ENCODE measurements at regions not wholly inside any gene's neighbourhood (a gene's known extent, or its start where the extent isn't known, plus 50 kb on each side); places are given as distances from the start of the nearest gene placed in this dataset.
"Not testable (repeated sequence)": the region's sequence is repeated elsewhere in the genome, so short reads cannot be mapped to it uniquely, and the experiment has no call there.

DNA sequence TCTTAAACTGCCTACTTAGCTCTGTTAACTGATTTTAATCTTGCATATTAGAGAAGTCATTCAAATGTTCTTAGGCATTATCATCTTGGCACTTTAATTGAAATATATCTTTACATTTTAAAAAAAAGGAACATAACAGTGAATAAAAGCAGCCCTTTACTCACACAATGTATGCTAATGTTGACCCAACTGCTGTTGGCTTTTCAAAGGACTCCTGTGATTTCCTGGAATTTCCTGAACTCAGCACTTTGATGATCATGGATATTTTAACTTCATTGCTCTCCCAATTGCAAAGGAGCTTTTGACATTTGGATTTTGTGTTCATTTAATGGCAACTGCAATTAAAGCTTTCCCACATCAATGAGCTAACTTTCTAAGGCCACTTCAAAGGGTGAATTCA, 1230.3 kb downstream of the DIAPH3 start:
- no peak for DNase-seq (ENCODE audit: extremely low read depth, low read depth)
- TF ChIP-seq, protein P1, sequence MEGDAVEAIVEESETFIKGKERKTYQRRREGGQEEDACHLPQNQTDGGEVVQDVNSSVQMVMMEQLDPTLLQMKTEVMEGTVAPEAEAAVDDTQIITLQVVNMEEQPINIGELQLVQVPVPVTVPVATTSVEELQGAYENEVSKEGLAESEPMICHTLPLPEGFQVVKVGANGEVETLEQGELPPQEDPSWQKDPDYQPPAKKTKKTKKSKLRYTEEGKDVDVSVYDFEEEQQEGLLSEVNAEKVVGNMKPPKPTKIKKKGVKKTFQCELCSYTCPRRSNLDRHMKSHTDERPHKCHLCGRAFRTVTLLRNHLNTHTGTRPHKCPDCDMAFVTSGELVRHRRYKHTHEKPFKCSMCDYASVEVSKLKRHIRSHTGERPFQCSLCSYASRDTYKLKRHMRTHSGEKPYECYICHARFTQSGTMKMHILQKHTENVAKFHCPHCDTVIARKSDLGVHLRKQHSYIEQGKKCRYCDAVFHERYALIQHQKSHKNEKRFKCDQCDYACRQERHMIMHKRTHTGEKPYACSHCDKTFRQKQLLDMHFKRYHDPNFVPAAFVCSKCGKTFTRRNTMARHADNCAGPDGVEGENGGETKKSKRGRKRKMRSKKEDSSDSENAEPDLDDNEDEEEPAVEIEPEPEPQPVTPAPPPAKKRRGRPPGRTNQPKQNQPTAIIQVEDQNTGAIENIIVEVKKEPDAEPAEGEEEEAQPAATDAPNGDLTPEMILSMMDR (IDR thresholded peaks at IDR 0.05; ENCODE audit: low read depth, low read length) = no peak

DNA sequence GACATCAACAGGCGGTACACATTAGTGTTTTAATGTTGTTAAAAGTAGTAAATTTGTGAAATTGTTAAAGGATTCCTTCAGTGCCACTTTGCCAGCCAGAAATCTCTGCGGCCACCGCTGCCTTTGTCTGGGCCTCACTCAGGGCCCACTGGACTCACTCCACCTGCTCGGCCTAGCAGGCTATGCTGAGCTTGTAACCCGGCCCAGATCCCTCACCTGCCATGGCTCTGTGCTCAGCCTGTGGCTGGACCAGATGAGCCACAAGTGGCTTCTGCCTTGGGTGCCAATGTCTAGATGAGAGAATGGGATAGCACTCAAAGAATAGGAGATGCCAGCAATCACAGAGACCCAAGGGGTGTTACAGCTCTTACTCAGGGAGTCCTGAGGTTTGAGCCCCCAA, 1228.0 kb downstream of the DIAPH3 start:
- TF ChIP-seq, protein P1 (IDR thresholded peaks at IDR 0.05; ENCODE audit: low read depth, low read length) = no peak

DNA sequence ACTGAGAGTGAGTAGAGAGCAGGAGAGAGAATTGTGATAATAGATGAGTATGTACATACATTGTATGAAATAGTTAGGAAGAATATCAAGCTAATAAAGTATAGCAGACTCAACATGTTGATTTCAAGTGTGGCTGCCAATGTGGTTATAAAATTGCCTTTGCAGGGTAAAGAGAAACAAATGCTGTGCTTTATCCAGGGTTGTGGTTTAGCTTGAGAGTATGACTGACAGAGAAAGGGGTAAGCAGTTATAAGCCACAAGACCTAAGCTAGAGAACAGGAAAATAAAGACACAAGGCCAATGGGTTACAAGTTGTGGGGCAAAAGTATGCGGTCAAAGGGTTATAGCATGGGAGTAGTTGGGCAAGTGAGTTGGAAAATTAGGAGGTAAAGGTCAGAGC, 1217.5 kb downstream of the DIAPH3 start:
- TF ChIP-seq, protein P1 (IDR thresholded peaks at IDR 0.05; ENCODE audit: low read depth, low read length) = no peak
- no peak for DNase-seq (ENCODE audit: extremely low read depth, low read depth)

More for the DNA sequence above, 1228.0 kb downstream of the DIAPH3 start:
- DNase-seq (ENCODE audit: extremely low read depth, low read depth) = no peak

DNA sequence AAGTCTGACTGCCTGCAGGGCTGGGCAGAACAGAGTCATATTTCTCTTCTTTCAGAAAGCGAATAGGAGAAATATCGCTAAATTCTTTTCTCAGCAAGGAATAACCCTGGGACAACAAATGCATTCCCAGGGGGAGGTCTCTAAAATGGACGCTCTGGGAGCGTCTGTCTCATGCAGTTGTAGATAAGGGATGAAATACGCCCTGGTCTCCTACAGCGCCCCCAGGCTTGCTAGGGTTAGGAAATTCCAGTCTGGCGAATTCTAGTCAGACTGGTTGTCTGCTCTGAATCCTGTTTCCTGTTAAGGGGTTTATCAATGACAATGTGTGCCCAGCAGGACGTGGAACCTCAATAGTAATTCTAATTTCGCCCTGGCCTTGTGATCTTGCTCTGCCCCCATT, 1214.1 kb downstream of the DIAPH3 start:
- no peak for DNase-seq (ENCODE audit: extremely low read depth, low read depth)
- TF ChIP-seq, protein P1 (IDR thresholded peaks at IDR 0.05; ENCODE audit: low read depth, low read length) = no peak

DNA sequence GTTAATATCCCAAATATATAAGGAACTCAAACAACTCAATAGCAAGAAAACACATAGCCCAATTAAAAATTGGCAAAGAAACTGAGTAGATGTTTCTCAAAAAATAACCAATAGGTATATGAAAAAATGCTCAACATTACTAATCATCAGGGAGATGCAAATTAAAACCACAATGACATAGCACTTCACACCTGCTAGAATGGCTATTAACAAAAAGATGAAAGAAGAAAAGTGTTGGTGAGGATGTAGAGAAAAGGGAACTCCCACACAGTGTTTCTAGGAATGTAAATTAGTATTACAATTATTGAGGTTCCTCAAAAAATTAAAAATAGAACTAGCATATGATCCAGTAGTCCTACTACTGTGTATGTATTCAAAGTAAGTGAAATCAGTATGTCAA, 1212.8 kb downstream of the DIAPH3 start:
- TF ChIP-seq, protein P1 (IDR thresholded peaks at IDR 0.05; ENCODE audit: low read depth, low read length) = no peak
- DNase-seq (ENCODE audit: extremely low read depth, low read depth) = no peak

DNA sequence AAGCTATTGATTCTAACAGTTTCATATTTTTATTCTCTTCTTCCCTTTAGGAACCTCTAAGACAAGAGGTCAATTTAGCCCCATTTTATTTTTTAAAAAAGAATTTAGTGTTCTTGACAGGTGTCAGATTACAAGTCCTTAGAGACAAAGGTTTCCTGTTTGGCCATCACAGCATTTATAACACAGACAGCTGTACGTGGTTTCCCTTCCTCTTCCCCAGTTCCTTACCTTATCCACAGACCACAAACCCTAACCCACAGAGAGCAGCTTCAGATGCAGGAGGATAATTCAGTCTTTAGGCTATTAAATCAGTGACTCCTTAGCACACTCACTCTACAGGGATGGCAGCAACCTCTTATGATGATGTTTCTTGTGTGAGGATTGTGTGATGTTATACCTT, 1210.1 kb downstream of the DIAPH3 start:
- DNase-seq (ENCODE audit: extremely low read depth, low read depth) = no peak
- TF ChIP-seq, protein P1 (IDR thresholded peaks at IDR 0.05; ENCODE audit: low read depth, low read length) = no peak

DNA sequence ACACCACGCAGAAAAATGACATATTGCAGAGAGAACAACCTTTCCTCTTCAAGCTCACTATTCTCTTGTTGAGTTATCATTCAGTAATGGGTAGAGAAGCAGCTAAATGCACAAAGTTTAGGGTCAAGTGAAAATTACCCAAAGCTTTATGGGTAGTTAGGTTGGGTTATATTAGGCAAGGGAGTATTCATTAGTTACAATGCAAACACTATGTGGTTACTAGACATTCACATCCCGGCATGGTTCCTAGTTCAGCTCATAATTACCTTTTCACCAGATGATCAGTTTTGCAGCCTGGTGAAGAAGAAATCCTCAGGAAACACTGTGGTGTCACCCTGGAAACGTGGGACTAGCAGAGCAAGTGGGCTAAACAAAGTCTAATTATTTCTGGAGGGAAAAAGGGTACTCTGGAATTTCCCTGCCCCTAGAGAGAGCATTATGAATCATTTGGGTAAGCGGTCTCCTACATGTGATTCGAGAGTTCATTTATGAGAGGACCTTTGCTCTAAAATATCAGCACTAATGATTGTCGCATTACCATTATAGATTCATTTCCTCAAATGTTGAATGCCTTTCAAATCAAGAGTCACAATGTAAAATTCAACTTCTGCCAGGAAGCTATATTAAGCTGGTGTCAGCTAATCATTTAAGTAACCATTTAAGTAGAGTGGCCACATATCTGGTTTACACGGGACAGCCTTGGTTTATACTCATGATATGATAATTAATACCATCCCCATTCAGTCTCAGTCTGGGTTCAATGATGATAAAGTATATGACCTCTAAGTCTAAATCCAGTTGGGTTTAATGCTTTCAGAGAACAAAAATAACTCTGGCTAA, 1208.0 kb downstream of the DIAPH3 start:
- TF ChIP-seq, protein P1 (IDR thresholded peaks at IDR 0.05; ENCODE audit: low read depth, low read length) = no peak
- no peak for DNase-seq (ENCODE audit: extremely low read depth, low read depth)

DNA sequence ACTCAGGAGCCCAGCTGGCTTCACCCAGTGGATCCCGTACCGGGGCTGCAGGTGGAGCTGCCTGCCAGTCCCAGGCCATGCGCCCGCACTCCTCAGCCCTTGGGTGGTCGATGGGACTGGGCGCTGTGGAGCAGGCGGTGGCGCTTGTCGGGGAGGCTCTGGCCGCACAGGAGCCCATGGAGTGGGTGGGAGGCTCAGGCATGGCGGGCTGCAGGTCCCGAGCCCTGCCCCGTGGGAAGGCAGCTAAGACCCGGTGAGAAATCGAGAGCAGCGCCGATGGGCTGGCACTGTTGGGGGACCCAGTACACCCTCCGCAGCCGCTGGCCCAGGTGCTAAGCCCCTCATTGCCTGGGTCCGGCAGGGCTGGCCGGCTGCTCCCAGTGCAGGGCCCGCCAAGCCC, 1205.6 kb downstream of the DIAPH3 start:
- DNase-seq (ENCODE audit: extremely low read depth, low read depth) = not testable (repeated sequence)

Data from AG09319 (cell line).